GM21619 (cell line): ENCODE measurements at regions not wholly inside any gene's neighbourhood (a gene's known extent, or its start where the extent isn't known, plus 50 kb on each side); places are given as distances from the start of the nearest gene placed in this dataset.
"Not testable (repeated sequence)": the region's sequence is repeated elsewhere in the genome, so short reads cannot be mapped to it uniquely, and the experiment has no call there.

ENCODE experiments used
- ATAC-seq: cut with Tn5 transposase; IDR thresholded peaks from one replicate; pipeline ENCODE4 v1.9.1; 2021; ENCODE audit not compliant: unreplicated experiment

DNA sequence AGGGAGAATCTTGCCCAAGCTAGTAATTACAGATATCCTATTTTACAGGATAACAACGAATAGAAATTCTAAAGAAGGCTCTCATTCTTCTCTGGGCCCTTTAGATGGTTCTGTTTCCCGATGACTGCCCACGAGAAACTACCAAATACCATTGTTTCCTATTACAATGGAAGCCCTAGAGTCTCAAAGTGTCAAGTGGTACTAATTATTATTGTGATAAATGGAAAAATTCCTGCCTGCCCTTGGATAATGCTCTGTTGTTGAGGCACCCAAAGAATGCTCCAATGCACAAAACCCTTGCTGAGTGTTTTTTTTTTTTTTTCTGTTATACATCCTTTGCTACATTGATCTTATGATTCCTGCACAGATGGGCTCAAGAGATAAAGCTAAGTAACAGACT lies 504.5 kb downstream of the XPNPEP1 start:
- ATAC-seq, result no peak

DNA sequence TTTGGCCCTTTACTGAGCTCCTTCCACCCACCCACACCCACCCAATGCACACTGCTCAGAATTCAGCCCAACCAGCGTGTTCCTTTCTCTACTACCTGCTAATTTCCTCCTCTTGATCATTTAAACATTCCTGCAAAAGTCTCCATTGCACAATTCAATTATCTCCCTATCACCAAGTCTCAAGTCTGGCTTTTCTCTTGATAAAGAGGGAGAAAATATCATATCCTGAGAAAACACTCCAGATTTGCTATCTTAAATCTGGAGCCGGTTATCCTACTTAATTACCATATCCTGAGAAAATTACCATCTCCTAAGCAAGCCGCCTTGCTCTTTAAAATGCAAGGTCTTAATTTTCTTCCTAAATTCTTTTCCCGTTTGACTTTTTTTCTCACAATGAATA lies 505.5 kb downstream of the XPNPEP1 start:
- no peak for ATAC-seq

DNA sequence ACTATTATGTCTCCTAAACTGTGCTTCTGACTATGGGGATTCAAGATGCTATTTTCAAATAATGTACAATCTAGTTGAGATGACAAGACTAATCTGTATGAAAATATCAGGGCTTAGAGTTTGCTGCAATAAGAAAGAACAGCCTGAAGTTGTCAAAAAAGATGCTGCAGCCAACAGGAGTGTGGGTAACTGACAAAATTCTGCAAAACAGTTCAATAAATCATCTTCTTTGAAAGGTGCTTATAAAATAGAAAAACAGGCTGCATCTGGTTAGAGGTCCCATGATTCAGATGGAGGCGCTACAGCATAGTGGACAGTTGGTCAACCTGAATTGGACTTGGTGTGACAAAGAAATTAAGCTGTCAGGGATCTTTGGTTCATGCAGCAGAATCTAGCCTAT lies 511.0 kb downstream of the XPNPEP1 start:
- ATAC-seq, result no peak

DNA sequence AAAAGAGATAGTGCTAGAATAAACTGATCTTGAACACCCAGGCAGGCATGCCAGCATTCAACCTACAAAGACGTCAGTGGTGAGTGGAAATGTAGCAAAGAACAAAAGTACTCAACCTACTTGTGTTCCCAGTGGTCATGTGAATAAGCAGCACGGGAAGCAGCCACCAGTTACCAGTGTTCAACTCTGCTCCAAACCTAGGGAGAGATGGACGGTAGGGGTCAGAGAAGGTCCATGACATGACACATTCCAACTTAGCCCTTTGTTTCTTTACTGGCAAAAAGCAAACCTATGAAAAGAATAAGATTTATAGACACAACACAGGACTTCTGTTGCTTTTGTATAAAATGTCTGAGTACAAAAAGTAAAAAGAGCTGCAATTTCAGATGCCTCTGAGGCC lies 511.4 kb downstream of the XPNPEP1 start:
- no peak for ATAC-seq

DNA sequence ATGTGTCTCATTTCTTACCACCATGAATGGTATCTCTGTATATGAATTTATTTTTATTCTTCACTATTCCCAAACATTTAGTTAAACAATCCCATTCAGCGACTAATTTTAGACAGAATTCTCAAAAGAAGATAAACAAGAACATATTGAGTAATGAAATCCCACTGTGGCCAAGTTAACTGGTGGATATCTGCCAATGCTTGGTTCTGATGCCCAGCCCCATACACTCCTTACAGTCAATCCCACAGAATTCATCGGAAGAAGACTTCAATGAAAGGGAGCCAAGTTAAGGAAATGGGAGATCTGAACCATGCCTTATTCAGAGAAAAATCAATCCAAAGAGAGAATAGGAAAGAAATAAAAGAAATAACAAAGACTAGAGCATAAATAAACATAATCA lies 518.0 kb downstream of the XPNPEP1 start:
- no peak for ATAC-seq

DNA sequence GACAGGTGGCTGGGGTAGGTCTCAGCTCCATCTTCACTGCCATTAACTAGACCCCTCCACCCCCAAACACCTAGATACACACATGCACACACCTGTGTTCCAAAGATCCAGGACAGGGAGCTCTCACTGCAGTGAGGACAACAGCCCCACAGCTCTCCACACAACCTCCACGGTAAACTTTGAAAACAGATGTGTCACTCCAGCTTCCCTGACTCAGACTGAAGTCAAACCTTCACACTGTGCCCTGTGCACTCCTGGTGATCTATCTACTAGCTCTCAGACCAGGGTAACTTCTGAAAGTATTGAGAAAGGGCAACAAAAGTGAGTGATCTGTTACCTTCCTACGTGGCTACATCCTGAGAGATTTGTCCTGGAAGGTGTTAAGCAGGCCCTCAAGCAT lies 519.8 kb downstream of the XPNPEP1 start:
- no peak for ATAC-seq

DNA sequence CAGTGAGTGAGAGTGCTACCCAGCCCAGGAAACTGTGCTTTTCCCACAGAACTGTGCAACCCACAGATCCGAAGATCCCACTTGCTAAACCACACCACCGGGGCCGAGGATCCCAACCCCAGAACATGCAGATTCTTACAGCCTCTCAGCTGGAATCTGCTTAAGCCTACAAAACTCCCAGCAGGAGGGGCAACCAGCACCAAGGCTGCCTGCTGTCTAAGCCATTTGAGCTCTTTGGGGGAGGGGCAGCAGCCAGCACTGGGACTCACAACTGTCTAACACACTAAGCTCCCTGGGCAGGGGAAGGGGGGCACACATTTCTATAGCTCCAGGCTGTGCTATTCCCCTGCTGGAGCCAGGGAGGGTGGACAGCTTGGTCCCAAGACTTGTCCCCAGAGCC lies 529.9 kb downstream of the XPNPEP1 start:
- ATAC-seq, result no peak

DNA sequence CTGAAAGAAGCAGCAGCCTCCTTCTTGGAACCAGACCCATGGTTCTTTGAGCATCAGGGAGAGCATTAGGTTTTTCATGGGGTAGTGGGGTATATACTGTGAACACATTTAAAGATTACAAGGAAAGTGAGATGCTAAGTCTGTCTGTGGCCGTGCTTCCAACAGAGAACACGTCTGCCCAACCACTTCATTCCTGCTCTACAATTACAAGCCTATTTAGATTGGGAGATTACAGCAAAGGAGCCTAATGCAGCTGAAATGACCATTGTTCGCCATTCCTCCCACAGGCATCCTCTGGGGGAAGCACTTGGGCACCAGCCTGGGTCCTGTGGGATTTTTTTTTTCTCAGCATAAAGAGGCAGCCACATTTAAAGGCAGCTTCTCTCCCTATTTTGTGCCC lies 536.4 kb downstream of the XPNPEP1 start:
- no peak for ATAC-seq

DNA sequence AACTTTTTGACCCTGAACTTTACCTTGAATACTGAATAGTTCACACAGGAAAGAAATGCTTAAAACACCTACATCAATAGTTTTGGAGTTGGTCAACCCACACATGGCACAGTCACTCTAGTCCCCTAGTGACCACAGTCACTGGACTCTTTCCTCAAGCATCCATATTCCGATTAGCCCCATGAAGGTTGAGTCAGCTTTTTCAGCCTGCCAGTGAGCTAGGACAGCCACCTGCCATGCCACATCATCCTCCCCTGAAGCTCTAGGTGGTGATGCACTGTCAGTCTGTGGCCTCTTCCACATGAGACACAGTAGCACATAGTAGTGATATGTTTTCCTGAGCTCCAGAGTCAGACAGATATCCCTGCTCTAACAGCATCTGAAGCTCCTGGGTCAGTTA lies 537.2 kb downstream of the XPNPEP1 start:
- ATAC-seq, result no peak

DNA sequence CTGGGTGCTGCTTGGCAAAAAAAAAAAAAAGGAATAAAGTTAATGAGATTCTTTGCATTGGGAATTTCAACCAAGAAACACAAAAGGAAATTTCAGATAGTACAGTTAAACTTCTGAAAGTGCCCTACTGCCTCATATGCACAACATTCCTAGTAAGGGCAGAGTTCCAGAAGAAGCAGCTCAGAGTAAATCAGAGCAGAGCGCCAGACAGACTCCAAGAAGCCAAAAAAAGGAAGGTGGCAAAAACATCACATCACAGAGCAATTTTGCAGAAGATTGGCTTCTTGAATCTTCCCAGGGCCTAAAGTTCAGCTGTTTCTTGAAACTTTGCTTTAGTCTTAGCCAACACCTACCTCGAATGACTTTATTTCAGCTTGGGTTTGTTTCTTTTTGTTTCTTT lies 544.1 kb downstream of the XPNPEP1 start:
- no peak for ATAC-seq

DNA sequence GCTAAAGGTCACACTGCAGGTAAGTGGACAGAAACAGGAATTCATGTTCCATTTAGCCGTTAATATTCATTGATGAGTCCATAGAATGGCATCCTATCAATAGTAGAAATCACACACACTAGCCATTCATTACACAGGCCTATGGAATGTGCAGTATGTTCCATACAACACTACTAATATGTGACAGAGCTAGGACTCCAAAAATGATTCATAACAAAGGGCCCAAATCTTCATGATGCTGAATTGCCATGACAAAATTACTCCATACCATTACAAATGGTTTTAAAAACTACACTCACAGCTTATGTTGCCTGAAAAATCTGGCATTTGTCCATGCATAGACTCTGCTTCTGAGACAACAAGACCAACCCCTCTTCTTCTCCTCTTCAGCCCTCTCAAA lies 549.1 kb downstream of the XPNPEP1 start:
- ATAC-seq, result no peak

DNA sequence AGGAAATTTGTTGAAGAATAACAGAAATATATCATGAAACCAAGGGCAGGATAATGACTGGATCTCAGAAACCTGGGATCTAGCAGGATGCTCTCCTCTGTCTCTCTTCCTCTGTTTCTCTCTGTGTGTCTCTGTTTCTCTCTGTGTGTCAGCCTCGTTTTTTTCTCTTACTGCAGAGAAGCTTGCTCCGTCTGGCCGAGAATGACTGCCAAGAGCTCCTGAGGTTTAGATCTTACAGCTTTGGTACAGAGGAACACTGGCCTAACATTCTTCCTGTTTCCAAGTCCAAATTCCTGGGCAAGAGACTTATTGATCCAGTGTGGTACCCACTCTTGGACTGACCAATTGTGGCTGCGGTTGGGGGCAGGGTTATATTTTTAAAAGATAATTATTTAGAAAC lies 564.0 kb downstream of the XPNPEP1 start:
- no peak for ATAC-seq

DNA sequence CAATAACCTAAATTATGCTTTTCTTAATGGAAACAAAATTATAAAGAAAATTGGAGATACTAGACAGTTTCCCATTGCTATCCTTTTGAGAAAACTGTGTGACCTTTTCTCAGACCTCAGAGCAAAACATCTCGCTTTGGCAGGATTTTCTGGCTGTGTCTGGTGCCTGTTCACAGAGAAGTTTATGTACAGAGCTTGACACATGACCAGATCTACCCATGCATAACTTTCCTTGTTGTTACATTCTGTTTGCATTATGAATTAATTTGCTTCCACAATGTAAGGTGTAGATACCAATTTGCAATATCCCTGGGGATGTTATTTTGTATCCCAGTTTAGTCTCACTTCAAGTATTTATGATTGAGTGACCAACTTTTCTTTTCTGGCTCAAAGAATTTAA lies 565.0 kb downstream of the XPNPEP1 start:
- no peak for ATAC-seq

DNA sequence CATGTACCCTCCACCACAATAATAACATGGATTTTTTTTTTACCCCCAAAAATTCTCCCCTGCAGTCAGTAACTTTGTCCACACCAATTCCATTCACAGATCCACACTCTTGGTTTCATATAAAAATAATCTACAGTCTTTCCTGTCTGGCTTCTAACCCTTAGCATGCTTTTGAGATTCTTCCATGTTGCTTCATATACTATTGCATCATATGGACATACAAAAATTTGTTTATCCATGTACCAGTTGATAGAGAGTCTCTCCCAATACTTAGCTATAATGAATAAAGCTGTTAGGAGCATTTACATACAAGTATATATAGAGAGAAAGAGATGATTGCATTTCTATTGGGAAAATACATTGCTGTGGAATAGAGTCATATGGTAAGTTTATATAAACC lies 575.0 kb downstream of the XPNPEP1 start:
- ATAC-seq, result no peak

DNA sequence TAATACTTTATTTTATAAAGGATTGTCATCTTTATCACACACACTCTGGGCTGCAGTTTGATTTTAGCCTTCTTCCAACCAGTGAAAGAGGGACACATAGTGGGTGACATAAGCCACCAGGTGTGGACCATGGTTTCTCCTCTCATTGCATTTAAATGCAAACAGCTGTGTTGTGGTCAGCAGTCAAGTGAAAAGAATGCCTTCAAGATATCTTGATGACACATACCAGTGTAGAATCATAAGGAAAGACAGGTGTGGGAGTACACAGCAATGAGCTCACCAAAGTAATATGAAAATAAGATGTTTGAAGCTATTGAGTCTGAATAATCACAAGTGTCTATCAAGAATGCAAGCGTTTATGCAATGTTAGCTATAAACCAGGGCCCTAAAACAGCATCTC lies 580.0 kb downstream of the XPNPEP1 start:
- no peak for ATAC-seq

DNA sequence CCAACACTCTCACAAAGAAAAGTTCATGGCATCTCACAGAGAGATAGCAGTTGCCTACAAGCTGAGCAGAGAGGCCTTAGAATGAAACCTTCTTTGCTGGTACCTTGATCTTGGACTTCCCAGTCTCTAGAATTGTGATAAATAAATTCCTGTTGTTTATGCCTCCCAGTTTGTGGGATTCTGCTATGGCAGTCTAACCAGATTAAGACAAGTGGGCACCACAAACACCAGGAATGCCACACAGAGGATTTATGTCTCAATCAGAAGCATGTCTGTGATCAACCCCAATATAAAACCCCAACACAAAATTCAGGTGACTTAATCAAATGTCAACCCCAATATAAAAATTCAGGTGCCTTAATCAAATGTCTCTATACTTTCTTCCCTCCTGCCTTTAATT lies 581.3 kb downstream of the XPNPEP1 start:
- ATAC-seq, result no peak

DNA sequence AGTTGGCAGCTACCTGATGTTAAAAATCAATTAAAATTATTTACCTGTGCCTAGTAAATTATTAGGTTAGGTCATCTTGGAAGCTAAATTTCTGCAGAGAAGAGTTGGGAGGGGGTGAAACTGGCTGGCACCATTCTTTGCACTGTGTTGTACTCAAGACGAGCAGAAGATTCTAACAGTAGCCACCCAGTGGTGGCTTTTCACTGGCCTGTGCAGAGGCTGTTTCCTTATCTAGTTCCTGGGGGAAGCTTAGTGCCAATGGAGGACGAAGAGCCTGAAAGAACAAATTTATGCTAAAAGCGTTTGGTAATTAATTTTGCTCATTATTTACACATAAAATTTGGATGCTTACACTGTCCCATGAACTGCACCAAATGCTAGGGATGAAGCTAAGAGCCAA lies 595.3 kb downstream of the XPNPEP1 start:
- ATAC-seq, result no peak

DNA sequence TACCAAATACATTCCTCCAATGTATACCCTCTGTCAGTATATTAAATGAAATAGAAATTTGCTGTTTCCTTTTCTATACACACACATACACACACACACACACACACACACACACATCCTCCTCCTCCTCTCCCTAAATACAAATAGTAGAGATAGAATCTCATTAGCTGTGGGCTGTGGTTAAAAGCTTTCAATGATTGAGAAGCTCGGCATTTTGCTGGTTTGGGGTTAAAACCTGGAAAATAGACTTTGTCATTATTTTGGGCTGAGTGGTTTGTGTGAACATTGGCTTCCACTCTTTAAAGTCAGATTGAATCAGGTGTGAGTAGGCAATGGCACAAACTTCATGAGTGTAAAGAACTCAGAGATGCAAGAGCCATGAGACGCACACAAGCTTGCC lies 596.0 kb downstream of the XPNPEP1 start:
- no peak for ATAC-seq

DNA sequence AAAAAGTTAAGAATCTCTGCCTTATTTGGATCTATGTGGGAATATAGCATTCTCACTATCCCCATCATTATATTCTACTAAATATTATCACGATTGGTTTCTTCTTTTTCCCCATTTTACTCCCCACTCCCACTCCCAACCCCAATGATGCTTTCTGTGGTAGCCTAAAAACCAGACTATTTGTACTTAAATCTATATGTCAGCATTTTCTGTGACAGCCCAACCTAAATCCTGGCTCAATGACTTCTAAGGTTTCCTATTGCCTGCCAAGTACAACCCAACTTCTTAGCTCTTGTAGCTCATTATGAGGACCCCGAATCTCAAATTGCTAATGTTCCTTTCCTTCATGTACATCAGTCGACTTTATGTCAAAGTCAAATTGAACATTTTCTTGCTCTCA lies 598.6 kb downstream of the XPNPEP1 start:
- no peak for ATAC-seq

DNA sequence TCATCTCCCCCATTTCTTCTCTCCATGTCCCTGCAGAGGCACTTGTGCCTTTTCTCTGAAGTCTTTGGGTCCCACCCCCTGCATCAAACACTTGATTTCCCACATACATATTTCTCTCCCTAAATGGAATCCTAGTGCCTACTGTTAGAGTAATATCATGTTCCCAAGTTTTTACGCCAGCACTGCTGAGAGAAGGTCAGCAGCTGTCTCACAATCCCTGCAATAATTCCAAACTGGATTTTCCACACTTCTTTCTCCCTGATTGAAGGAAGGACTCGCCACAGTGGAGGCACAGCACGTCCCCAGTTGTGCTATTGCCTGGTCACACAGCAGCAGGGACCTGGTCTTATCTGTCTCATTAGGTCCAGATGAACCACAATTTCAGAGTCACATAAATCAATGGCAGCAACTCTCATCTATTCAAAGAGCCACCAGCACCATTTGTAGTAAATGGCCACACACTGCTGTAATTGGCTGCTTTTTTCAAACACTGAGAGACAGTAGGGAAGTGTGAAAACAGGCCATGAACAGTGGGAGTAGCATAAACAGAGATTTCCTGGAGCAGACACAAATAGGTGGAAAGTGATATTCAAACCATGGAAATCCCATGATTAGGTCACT lies 605.5 kb downstream of the XPNPEP1 start:
- no peak for ATAC-seq

DNA sequence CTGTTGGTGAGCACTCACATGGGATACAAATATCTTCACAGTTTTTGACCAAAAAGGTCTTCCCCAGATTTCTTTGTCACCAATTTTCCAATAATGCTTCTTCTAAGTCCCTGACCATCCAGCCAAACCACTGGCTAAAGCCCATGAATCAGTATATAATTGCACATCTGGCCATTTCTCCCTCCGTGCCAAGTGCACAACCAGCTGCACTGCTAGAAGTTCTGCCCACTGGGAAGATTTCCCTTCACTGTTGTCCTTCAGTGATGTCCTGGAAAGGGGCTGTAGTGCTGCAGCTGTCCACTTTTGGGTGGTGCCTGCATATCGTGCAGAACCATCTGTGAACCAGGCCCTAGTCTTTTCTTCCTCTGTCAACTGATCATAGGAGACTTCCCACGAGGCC lies 609.3 kb downstream of the XPNPEP1 start:
- ATAC-seq, result not testable (repeated sequence)

DNA sequence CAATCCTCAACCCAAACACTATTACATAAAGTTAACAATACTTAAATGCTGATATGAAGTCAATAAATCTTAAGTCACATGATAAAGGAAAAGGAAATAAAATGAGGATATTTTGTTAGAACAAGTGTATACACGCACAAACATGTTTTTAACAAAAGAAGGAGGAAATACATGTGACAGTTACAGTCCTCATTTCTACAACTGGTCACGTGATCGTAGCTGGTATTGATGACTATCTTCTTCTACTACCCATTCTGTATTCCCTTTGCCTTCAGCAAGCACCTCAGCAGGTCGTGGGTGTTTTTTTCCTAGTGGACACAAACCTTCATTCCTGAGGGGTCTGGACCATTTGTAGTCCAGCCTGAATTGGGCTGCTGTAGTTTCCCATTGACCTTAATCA lies 610.8 kb downstream of the XPNPEP1 start:
- not testable (repeated sequence) for ATAC-seq

DNA sequence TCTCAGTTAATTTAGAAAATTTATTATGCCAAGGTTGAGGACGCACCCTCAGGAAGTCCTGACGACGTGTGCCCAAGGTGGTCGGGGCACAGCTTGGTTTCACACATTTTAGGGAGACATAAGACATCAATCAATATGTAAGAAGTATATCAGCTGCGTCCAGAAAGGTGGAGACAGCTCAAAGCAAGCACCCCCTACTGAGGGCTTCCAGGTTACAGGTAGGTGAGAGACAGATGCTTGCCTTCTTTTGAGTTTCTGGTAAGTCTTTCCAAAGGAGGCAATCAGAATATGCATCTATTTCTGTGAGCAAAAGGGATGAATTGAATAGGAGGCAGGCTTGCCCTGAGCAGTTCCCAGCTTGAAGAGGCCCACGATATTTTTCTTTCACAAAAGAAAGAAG lies 614.3 kb downstream of the XPNPEP1 start:
- ATAC-seq, result no peak

DNA sequence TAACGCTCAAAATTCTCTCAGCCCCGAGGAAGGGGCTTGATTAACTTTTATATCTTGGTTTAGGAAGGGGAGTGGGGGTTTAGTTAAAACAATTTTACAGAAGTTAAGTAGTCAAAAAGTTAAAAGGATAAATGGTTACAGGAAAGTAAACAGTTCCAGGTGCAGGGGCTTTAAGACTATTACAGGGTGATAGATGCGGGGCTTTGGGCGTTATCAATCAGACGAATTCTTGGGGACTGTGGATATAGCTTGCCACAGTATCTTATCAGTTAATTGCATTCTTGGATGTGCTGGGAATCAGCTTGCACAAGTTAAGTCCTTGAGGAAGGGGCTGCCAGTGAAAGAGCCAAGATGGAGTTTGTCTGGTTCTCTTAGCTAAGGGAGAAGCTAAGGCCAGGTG lies 616.2 kb downstream of the XPNPEP1 start:
- not testable (repeated sequence) for ATAC-seq
